CD4-positive, alpha-beta T cell treated with Interleukin-6 at 100 ng/mL for 8 hours (primary cell): ENCODE measurements at regions not wholly inside any gene's neighbourhood (a gene's known extent, or its start where the extent isn't known, plus 50 kb on each side); places are given as distances from the start of the nearest gene placed in this dataset.
"Not testable (repeated sequence)": the region's sequence is repeated elsewhere in the genome, so short reads cannot be mapped to it uniquely, and the experiment has no call there.

Experiments used
- DNase-seq: peaks from one replicate; pipeline ENCODE4 v3.0.0-alpha.2; 2020; ENCODE audit warnings: mixed read lengths, low spot score

DNA sequence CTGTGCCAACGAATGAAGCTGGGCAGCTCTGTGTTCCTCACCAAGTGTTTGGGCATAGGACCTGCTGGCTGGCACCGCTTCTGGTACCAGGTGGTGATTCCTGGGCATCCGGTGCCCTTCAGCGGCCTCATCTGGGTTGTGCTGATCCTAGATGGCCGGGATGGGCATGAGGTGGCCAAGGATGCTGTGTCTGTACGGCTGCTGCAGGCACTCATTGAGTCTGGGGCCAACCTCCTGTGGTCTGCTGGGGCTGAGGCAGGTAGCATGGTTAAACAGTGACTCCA is 96.1 kb upstream of the PLEKHM1 start:
- not testable (repeated sequence) for DNase-seq

DNA sequence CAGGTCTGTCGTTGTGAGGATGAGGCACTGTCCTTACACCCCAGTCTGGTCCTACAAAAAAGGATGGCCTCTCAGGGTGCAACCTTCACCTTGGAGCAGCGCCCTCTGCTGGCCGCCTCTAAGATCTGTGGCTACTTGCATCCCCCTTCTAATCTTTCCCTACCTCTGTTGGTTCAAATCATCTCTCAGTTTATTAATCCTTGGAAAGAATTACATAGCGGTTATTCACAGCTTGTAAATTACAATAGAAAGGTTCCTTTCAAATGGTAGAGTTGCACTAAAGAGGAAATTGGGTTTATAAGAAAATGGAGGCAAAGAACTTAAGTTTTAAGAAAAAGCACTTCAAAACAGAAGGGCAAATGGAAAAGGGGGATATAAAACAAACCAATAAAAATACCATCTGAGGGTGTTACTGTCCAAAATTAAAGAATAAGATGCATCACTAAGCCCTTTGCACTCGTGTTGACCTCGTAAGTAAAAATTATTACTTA is 102.0 kb upstream of the PLEKHM1 start:
- DNase-seq = peak; percentile 78

DNA sequence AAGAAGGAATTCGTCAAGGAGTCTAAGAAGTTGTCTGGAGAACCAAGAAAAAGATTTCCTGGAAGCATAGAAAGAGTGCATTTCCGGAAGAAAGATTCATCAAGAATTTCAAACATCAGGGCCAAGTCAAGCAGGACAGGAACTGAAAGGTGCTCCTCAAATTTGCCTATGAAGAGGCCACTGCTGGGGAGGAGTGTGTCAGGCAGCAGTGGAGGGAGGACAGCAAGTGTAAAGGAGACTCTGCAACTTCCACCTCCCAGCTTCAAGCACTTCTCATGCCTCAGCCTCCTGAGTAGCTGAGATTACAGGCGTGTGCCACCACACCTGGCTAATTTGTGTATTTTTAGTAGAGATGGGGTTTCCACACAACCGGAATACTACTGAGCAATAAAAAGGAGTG is 105.8 kb upstream of the PLEKHM1 start:
- not testable (repeated sequence) for DNase-seq

DNA sequence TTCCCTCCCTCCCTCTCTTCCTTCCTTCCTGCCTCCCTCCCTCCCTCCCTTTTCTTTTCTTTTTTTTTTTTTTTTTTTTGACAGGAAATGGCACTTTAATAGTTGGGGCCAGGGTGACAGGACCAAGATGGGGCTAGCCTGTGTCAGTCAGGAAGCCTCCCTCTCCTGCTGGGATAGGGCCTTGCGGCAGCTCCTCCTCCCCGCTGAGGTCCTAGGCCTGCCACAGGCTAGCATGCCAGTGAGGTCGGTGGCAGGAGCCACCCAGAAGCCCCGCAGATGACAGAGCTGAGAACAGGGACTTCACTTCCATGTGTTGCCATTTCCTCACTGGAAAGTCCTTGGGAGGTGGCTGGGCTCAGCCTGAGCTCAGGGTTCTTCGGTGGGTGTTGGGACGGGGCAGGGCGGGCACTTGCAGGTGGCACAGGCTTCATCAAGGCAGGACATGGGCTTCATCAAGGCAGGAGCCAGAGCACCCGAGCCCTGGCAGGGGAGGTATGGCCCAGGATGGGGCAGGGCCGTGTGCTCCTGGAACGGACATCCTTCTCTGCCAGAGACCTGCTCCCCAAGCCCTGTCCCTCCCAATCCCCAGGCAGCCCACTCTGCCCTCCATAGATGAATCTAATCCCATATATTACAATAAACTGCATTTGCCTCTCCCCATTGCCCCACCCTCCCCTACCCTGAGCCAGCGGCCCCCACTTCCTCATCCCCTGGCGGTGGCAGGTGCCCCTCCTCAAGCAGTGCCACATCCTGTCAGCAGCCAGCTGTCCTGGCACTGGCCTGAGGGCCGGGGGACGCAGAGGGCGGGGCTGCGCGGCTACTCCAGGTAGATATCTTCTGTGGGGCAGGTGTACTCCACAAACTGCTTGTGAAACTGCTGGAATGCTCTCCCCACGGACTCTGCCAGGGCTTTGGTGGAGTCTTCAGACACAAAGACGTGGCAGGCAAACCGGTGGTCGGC is 109.8 kb upstream of the PLEKHM1 start:
- DNase-seq = not testable (repeated sequence)

DNA sequence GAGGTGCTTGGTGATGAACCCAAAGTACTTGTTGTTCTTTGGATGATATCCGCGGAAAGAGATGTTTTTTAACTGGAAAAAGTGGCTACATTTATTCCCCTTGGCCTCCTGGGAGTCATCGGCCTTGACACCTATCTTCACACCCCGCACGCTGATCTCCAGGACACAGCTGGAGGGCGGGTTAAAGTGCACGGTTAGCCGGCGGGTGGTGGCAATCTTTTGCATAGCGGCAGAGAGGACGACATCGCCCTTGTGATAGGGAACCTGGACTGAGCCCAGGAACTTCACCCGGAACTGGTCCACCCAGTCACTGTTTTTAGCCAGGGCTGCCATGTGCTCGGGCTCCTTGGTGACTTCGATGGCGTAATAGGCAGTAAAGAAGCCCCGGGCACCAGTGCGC is 110.5 kb upstream of the PLEKHM1 start:
- not testable (repeated sequence) for DNase-seq

DNA sequence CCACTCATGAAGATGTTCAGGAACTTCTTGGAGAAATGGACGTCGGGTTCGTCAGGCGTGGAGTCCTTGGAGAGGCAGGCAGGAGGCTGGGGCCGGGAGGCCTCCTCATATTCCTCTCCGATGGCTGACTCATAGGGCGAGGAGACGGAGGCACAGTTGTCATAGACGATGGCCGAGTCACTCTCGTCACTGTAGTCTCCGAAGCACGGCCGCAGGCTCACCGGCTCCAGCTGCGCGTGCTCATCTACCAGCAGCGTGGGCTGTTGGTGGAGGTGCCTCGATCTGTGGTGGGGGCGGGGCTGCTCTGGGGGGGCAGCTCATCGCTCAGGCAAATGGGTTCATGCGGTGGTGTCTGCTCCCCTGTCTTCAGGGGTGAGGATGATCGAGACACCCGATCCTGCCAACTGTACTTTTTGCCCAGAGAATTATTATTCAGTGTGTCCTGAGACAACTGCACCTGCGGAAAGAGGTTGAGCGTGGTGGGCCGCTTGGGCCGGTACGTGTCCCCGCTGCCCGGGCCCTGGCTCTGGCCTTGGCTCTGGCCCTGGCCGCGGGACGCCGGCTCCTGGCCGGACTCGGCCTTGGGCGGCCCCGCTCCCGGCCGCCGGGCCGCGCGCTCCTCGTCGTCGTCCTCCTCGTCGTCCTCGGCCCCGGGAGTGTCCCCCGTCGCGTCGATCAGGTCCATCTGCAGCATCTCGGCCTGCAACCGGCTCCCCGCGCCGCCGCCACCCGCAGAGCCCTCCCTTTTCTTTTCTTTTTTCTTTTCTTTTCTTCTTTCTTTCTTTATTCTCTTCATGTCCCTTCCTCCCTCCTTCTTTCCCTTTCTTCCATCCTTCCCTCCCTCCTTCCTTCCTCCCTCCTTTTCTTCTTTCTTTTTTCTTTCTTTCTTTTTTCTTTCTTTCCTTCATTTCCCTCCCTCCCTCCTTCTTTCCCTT is 111.4 kb upstream of the PLEKHM1 start:
- not testable (repeated sequence) for DNase-seq

DNA sequence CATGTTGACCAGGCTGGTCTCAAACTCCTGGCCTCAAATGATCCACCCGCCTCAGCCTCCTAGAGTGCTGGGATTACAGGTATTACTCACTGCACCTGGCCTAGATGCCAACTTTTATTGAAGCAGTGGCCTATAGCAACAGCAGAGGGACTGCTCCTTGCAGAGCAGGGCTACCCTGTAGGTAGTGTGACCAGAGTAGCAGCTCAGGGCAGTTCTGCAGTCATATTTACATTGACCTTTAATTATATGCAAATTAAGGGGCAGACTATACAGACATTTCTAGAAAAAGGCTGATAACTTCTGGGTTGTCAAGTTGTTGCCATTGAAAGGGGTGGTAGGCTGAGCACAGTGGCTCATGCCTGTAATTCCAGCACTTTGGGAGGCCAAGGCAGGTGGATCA is 115.2 kb upstream of the PLEKHM1 start:
- not testable (repeated sequence) for DNase-seq

DNA sequence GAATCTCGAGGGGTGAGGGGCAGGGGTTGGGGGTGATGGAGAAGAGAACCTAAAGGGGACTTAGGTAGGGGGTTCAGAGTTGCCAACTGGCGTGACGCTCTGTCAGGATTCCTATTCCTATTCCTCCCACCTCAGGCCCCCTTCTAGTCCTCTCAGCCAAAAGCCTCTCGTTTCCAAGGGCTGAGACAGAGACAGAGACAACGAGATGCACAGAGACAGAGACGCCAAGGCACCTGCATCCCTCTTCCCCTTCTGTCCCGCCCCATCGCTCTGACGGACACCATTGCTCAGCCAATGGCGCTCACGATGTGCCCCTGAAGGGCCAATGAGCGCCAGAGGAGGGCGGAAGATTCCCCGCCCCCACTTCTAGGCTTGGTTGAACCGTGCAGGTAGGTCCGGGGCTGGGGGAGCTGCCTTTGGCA is 129.5 kb upstream of the PLEKHM1 start:
- DNase-seq = peak; percentile 65

DNA sequence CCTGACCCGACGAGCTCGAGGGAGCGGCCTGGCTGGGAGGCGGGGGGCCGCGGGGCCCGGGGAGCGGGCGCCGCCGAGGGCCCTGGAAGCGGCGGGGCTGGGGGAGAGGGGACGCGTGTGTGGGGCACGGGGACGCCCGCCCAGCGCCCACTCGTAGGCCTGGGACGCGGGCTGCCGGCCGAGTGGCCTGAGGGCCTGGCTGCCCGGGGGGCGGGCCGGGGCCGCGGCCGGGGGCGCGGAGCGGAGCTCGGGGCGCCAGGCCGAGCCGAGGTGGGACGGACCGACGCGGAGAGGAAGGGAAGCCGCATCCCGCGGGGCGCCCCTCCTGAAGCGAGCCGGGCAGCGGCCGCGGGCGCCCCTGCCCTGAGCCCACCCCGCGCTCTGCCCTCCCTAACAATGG is 129.9 kb upstream of the PLEKHM1 start:
- DNase-seq = not testable (repeated sequence)

DNA sequence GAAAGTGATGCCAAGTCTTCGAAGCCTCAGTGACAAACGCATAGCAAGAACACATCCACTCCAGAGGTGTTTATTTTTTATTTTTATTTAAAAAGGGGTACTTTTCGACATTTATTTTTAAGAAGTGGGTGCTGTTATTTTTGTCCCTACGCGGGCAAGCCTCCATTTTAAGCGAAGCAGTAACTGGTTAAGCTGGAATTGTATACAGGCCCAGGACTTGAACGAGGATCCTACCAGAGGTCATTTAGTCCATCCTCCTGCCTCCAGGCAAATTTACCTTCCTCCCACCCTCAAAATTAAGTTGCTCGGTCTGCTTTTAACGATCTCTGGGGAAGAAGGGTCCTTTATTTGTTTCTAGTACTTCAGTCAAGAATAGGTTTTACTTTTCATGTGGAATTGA is 130.6 kb upstream of the PLEKHM1 start:
- DNase-seq = not testable (repeated sequence)

DNA sequence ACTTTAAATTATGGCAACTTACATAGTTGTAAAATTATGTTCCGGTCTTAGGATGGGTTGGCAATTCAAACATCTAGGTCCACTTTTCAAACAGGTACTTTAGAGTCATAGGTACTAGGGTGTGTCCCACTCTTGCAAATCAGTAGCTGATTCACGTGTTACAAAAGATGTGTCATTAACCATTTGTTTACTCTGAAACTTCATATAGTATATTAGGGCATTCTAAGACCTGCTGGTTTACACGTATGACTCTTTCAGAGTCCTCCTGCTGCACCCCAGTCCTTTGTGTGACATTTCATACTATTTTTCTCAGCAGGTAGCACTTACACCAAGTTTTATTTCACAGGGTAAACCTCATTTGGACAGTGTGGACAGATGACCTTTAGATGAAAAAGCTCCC is 131.8 kb upstream of the PLEKHM1 start:
- not testable (repeated sequence) for DNase-seq

DNA sequence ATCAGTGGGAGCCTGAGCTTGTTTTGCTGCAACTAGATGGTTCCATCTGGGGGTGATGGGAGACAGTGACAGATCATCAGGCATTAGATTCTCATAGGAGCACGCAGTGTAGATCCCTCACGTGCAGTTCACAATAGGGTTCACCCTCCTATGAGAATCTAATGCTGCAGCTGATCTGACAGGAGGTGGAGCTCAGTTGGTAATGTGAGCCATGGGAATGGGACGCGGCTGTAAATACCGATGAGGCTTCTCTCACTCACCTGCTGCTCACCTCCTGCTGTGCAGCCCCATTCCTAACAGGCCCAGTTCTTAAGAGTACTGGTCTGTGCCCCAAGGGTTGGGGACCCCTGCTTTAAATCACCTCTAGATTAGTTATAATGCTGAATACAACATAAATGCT is 137.5 kb upstream of the PLEKHM1 start:
- DNase-seq = no peak

DNA sequence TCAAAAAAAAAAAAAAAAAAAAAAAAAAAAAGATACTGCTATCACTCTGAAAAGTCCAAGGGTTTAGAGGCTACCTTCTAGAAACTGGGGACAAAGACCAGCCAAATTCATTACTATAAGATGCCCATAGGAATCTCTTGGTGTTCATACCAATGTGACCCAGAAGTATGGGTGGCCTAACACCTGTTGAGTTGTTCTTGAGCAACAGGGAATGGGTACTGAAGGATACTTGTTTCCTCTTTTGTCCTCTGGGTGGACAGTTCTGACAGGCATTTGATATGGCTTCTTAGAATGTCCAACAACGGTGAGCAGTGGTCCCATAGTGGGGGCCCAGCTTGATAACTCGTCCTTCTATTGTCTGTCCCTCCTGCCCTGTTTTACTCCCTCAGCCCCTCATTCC is 141.4 kb upstream of the PLEKHM1 start:
- DNase-seq = no peak

DNA sequence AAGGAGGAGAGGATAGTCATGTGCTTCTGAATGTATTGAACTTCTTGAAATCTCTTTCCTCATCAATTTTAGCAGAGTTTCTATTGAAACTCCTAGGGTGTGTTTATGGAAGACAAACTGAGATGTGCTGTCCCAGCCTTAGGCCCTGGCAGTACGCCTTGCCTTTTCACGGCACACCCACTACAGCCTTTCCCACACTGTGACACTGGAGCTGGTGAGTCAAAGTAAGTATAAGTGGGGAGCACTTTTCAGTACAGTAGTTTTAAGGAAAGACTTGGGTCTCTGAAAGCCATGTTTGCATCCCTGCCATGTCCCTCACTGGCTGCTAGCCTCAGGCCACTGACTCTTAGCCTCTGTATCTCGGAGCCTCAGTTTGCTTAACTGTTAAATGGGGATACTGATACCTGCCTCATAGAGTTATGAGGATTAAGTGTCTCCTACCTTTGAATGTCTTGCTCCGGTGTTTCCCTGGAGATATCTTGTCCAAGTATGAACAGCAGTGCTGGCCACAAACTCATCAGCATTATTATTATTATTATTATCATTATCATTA is 144.7 kb upstream of the CRHR1 start:
- no peak for DNase-seq

DNA sequence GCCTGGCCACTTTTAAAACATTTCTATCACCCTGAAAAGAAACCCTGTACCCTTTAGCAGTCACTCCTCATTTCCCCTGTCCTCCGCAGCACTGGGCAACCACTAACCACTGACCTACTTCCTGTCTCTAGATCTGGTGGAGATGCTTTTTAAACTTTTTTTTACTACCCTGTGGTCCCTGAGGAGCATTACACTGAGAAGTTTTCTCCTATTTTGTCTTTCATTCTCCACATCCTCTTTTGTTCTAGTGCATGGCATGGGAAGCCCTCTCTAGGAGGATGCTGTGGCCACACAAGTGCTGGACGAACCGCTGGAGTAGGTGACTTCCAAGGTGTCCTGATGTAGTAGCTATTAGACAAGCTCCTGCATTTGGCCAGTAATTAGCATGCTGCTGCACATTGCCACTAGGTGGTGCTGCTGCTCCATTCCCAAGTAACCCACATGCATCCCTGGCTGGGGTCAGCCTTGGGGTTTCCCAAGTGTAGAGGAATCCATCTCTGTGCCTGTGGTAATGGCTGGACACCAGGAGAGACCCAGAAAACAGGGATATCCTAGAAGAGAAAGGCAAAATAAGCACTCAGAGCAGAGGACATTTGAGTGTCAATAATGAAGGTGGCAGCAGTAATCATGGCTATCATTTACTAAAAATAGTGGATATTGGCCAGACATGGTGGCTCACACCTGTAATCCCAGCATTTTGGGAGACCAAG is 143.8 kb upstream of the CRHR1 start:
- peak; percentile 65 for DNase-seq

DNA sequence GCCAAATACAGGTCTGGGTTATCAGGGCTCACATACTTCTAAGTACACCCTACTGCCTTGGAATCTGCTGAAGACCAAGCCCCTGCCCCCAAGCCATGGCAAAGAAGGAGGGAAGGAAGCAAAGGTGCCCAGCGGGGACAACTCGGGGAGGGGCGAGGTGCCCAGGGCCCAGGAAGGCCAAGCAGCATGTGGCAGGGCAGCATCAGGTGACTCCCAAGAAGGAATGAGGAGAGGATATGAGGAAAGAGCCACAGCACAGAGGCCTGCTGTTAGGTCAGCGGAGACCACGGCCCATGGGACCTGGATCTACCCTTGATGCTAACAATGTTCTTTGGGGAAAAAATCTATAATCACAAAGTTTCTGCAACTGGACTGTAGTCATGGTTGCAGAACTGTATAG is 142.6 kb upstream of the CRHR1 start:
- no peak for DNase-seq

DNA sequence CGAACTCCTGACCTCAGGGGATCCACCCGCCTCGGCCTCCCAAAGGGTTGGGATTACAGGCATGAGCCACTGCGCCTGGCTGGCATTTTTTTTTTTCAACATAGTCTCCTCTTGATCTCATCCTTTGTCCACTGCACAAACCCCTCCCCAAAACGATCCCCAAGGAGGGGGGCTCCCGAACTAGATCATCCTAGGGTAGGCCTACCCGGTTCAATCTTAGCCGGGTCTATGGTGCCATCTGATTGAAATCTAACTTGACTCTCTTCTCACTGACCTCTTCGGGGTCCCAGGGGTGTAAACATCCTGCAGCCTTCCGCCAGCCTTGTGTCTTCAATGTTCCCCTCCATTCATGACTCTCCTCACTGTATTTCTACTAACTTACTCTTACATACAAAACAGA is 140.5 kb upstream of the CRHR1 start:
- no peak for DNase-seq

DNA sequence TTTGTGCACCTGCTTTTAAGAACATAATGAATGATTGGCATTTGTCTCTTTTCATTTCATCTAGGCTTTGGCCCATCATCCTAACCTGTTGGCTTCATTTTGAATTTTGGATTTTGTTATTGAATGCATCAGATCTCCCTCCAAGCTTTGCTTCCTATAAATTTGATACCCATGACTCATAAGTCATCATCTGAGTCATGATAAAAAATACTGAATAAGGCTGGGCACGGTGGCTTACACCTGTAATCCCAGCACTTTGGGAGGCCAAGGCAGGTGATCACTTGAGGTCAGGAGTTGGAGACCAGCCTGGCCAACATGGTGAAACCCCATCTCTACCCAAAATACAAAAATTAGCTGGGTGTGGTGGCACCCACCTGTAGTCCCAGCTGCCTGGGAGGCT is 139.5 kb upstream of the CRHR1 start:
- DNase-seq = not testable (repeated sequence)

DNA sequence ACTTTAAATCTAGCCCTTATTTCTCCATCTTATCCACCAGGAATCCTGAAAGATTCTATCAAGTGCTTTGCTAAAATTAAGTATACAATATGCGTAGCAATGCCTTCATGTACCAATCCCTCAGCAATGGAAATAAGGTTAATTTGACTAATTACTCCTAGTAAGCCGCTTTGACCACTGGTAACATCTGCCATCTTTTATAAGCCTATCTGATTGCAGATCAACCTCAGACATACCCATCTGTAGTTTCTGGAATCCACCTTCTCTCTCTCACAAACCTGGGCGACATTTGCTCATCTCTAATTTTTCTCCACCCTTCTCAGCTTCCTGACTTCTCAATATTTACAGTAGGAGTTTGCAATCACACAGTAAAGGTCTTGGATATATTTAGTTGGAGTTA is 138.8 kb upstream of the CRHR1 start:
- DNase-seq = no peak

DNA sequence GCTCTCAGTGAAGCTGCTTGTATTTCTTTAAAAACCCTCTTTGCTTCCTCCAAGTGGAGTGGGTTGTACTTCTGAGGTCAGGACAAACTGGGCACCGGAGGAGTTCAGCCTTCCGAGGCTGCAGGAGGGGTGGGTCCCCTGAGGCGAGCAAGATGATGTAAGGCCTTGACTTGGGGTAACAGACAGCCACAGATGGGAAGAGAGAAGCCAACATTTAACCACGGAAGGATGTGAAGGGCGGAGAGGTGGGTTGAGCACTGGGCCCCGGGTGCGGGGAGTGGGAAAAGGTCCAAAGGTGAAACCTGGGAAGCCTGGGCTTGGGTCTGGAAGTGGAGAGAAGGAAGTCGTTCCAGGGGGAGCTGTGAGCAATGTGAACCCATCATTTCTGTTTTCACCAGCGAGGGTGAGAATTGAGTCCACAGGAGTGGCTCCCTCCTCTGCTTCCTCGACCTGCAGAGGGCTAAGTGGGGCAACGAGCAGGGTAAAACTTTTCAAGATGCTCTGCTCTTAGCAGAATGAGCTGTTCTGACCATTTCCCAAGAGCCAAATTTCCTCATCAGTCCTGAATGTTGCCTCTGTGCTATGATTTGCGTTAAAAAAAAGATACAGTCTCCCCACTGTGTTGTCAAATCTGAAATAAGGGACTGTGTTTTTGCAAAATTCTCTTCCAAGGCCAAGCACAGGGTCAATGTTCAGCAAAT is 137.7 kb upstream of the CRHR1 start:
- no peak for DNase-seq

DNA sequence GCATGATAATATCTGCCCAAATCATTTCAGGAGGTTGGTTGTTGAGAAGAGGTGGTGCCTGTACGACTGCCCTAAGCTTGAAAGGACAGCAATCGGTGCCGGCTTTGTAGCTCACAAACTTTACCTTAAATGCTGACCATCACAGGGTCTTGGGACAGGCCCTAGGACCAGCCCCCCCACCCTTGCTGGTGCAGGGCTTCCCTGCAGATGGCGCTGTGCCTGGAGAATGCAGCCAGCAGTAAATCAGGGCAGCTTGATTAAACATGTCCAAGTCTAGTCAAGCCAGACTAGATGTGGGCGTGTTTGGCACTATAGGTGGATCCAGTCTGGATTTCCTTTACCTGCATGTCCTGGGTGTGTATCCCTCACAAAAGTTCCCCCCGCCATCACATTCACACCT is 135.5 kb upstream of the CRHR1 start:
- DNase-seq = no peak
